ENCODE measurements at regions not wholly inside any gene's neighbourhood (a gene's known extent, or its start where the extent isn't known, plus 50 kb on each side); places are given as distances from the start of the nearest gene placed in this dataset.

GRCh38 chr17:5874486-5874885, 195.7 kb upstream of the WSCD1 start:
- TF ChIP-seq POLR2A (IDR thresholded peaks at IDR 0.05) (no peak), EP300 (IDR thresholded peaks at IDR 0.05) (no peak), CTCF (IDR thresholded peaks at IDR 0.05) (no peak)
- Histone ChIP-seq H3K4me1 (peaks cover 0 to 9% (median 0%) of the 10 kb centered on the region in 3 donors), H3K27me3 (peaks cover 11% of the 10 kb centered on the region)

GRCh38 chr17:5877366-5877765, 192.8 kb upstream of the WSCD1 start:
- H3K27ac ChIP-seq: no peak overlapping the region
- peaks cover 10% of the 10 kb centered on the region for H3K27me3 ChIP-seq
- no peak overlapping the region for H3K4me3 ChIP-seq
- TF ChIP-seq POLR2AphosphoS5 (IDR thresholded peaks at IDR 0.05): no peak
- TF ChIP-seq EP300 (IDR thresholded peaks at IDR 0.05): no peak
- no peak for TF ChIP-seq POLR2A (IDR thresholded peaks at IDR 0.05)
- no peak for TF ChIP-seq CTCF (IDR thresholded peaks at IDR 0.05)
- ATAC-seq: no peak
- H3K36me3 ChIP-seq: no peaks in the 10 kb centered on the region
- peaks cover 0 to 9% (median 0%) of the 10 kb centered on the region in 3 donors for H3K4me1 ChIP-seq
- 69% methylated on average over 1 of the region's 1 CpG; no CpG with 5 or more reads in 1 of the 2 donors for WGBS, 2 donors (ENCODE audit: low coverage in 1 of 2)
- no peaks in the 10 kb centered on the region for H3K9me3 ChIP-seq

More at GRCh38 chr17:5874486-5874885, 195.7 kb upstream of the WSCD1 start:
- Histone ChIP-seq H3K9me3 (no peaks in the 10 kb centered on the region), H3K4me3 (no peak overlapping the region), H3K36me3 (no peaks in the 10 kb centered on the region), H3K27ac (no peak overlapping the region)
- ATAC-seq: no peak
- WGBS, 2 donors (ENCODE audit: low coverage in 1 of 2): 35% methylated on average over 3 of the region's 6 CpGs; no CpG with 5 or more reads in 1 of the 2 donors

- 40% methylated on average over 1 of the region's 10 CpGs; no CpG with 5 or more reads in 1 of the 2 donors for WGBS, 2 donors (ENCODE audit: low coverage in 1 of 2)
- Histone ChIP-seq H3K4me1 (peaks cover 0 to 9% (median 0%) of the 10 kb centered on the region in 3 donors), H3K27me3 (peaks cover 10% of the 10 kb centered on the region), H3K27ac (no peak overlapping the region), H3K4me3 (no peak overlapping the region), H3K36me3 (no peaks in the 10 kb centered on the region), H3K9me3 (no peaks in the 10 kb centered on the region)
- TF ChIP-seq POLR2A (IDR thresholded peaks at IDR 0.05): no peak
- TF ChIP-seq CTCF (IDR thresholded peaks at IDR 0.05): no peak
- no peak for TF ChIP-seq EP300 (IDR thresholded peaks at IDR 0.05)
- no peak for TF ChIP-seq POLR2AphosphoS5 (IDR thresholded peaks at IDR 0.05)
- ATAC-seq: no peak
These were observed 192.2 kb upstream of the WSCD1 start for GRCh38 chr17:5877948-5878347.

GRCh38 chr17:5881849-5882248, 188.3 kb upstream of the WSCD1 start:
- H3K4me3 ChIP-seq: no peak overlapping the region
- no peak overlapping the region for H3K27ac ChIP-seq
- no peak for ATAC-seq
- H3K27me3 ChIP-seq: peaks cover 36% of the 10 kb centered on the region
- no peaks in the 10 kb centered on the region for H3K36me3 ChIP-seq
- TF ChIP-seq CTCF (IDR thresholded peaks at IDR 0.05): no peak
- no peak for TF ChIP-seq POLR2A (IDR thresholded peaks at IDR 0.05)
- TF ChIP-seq POLR2AphosphoS5 (IDR thresholded peaks at IDR 0.05): no peak
- TF ChIP-seq EP300 (IDR thresholded peaks at IDR 0.05): no peak
- H3K9me3 ChIP-seq: no peaks in the 10 kb centered on the region
- 70 to 100% methylated on average over 2 to 5 of the region's 6 CpGs for WGBS, 2 donors (ENCODE audit: low coverage in 1 of 2)
- peaks cover 0 to 9% (median 0%) of the 10 kb centered on the region in 3 donors for H3K4me1 ChIP-seq

GRCh38 chr17:5883775-5884665, 186.2 kb upstream of the WSCD1 start:
- Histone ChIP-seq H3K27ac (no peak overlapping the region), H3K36me3 (no peaks in the 10 kb centered on the region), H3K27me3 (peaks cover 36% of the 10 kb centered on the region), H3K4me1 (no peaks in the 10 kb centered on the region), H3K9me3 (no peaks in the 10 kb centered on the region), H3K4me3 (no peak overlapping the region)
- no peak for TF ChIP-seq POLR2A (IDR thresholded peaks at IDR 0.05)
- TF ChIP-seq POLR2AphosphoS5 (IDR thresholded peaks at IDR 0.05): no peak
- TF ChIP-seq CTCF (IDR thresholded peaks at IDR 0.05): no peak
- TF ChIP-seq EP300 (IDR thresholded peaks at IDR 0.05): no peak
- ATAC-seq: no peak
- 65 to 69% methylated on average over 7 to 11 of the region's 13 CpGs for whole genome bisulfite sequencing, 2 donors (ENCODE audit: low coverage in 1 of 2)

All from gastroesophageal sphincter (tissue), 4 donors.